ENCODE measurements at regions not wholly inside any gene's neighbourhood (a gene's known extent, or its start where the extent isn't known, plus 50 kb on each side); places are given as distances from the start of the nearest gene placed in this dataset.

DNA sequence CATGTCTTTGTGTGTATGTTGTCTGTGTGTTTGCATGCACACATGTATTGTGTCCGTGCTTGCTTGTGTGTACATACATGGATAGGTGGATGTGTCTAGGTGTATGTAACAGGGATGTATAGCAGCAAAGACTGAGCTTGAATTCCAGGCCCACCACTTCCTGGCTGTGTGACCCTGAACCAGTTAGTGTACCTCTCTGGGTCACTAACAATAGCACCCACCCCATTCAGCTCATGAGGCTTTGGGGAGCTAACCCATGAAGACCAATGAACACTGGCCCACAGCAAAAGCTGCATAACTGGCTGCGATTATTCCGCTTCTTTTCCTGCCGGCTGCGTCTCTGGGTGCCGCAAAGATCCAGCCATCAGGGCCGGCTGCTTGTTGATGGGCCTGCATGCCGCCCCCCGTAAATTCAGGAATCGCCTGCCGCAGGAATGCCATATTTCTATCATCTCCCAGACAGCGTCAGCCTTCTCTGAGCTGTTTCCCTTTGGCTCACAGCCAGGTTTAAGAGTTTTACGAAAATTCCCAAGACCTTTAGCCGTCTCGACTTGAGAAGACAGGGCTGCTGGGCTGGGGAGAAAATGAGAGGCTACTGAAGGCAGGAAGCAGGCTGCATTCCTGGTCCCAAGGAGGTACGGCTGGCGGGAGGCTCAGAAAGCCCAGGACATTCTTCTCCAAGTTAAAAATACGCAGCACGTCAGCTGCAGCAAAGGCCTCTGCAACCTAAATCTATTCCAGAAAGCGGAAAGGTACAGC lies 224.6 kb downstream of the MN1 start:
- TF ChIP-seq EZH2 (IDR thresholded peaks at IDR 0.05; ENCODE audit: low read length) = no peak
- TF ChIP-seq CTCF (optimal IDR thresholded peaks at IDR 0.05 in 1 of 3, IDR thresholded peaks at IDR 0.05 in 1 of 3, conservative IDR thresholded peaks at IDR 0.05 in 1 of 3; ENCODE audit: extremely low read depth in 1 of 3, insufficient read depth in 2 of 3, low read length in 3 of 3) = no peak

All from keratinocyte (primary cell).